GM23338 (cell line): ENCODE measurements at regions not wholly inside any gene's neighbourhood (a gene's known extent, or its start where the extent isn't known, plus 50 kb on each side); places are given as distances from the start of the nearest gene placed in this dataset.

Experiments used
- ATAC-seq: fragments of 200-7000 bp; cut with Tn5 transposase; 3 replicates; pipeline ENCODE4 v1.9.1; 2020
- DNase-seq: peaks from one replicate; pipeline ENCODE4 v3.0.0-alpha.2; 2015; ENCODE audit warnings: low spot score
- H2AFZ ChIP-seq: fragments of 200-600 bp; sonication (generic); 2 replicates; pipeline ENCODE4 v1.8.0; 2016; ENCODE audit warnings: antibody characterized with exemption, mild to moderate bottlenecking, moderate library complexity
- H3F3A ChIP-seq: fragments of 200-600 bp; sonication (generic); replicated peaks from 2 replicates; pipeline ENCODE4 v1.8.0; 2017; ENCODE audit warnings: antibody characterized with exemption, mixed run types, low read depth
- H3K27ac ChIP-seq: fragments of 200-600 bp; sonication (generic); 2 replicates; pipeline ENCODE4 v1.6.1; 2016; ENCODE audit warnings: low read depth
- H3K27me3 ChIP-seq: fragments of 200-600 bp; sonication (generic); 2 replicates; pipeline ENCODE4 v1.8.0; 2016; ENCODE audit warnings: mild to moderate bottlenecking, mixed run types, moderate library complexity; ENCODE audit not compliant: insufficient read depth
- H3K36me3 ChIP-seq: fragments of 200-600 bp; sonication (generic); 2 replicates; pipeline ENCODE4 v1.8.0; 2016; ENCODE audit warnings: mild to moderate bottlenecking; ENCODE audit not compliant: insufficient read depth
- H3K4me1 ChIP-seq: fragments of 200-600 bp; sonication (generic); 2 replicates; pipeline ENCODE4 v1.8.0; 2016; ENCODE audit warnings: mild to moderate bottlenecking, moderate library complexity; ENCODE audit not compliant: insufficient read depth
- H3K4me2 ChIP-seq: fragments of 200-600 bp; sonication (generic); 2 replicates; pipeline ENCODE4 v1.7.1; 2017; ENCODE audit warnings: mixed run types
- H3K4me3 ChIP-seq: fragments of 200-600 bp; sonication (generic); 2 replicates; pipeline ENCODE4 v1.6.1; 2016; ENCODE audit warnings: mixed run types
- H3K79me2 ChIP-seq: fragments of 200-600 bp; sonication (generic); replicated peaks from 2 replicates; pipeline ENCODE4 v1.8.0; 2017; ENCODE audit warnings: mild to moderate bottlenecking; ENCODE audit not compliant: insufficient read depth
- H3K9me2 ChIP-seq: fragments of 200-600 bp; sonication (generic); 2 replicates; pipeline ENCODE4 v1.8.0; 2017; ENCODE audit not compliant: insufficient read depth
- H4K20me1 ChIP-seq: fragments of 200-600 bp; sonication (generic); replicated peaks from 2 replicates; pipeline ENCODE4 v1.8.0; 2017; ENCODE audit warnings: mild to moderate bottlenecking; ENCODE audit not compliant: insufficient read depth
- H3K27ac Mint-ChIP-seq: 2 replicates; pipeline ENCODE4 v1.8.0; 2020; ENCODE audit warnings: inconsistent platforms, mild to moderate bottlenecking, moderate library complexity, mixed read lengths
- H3K27me3 Mint-ChIP-seq: 3 replicates; pipeline ENCODE4 v1.8.0; 2022; ENCODE audit warnings: low read depth, mild to moderate bottlenecking, moderate library complexity, mixed read lengths, inconsistent platforms; ENCODE audit not compliant: insufficient read depth, poor library complexity
- H3K36me3 Mint-ChIP-seq: 3 replicates; pipeline ENCODE4 v1.8.0; 2021; ENCODE audit warnings: low read depth, mild to moderate bottlenecking, inconsistent platforms, moderate library complexity, mixed read lengths
- H3K4me1 Mint-ChIP-seq: 3 replicates; pipeline ENCODE4 v1.8.0; 2020; ENCODE audit warnings: mild to moderate bottlenecking, inconsistent platforms, mixed read lengths
- H3K4me3 Mint-ChIP-seq: 3 replicates; pipeline ENCODE4 v1.8.0; 2021; ENCODE audit warnings: moderate library complexity, mild to moderate bottlenecking, inconsistent platforms, mixed read lengths
- H3K9me3 Mint-ChIP-seq: 3 replicates; pipeline ENCODE4 v1.8.0; 2020; ENCODE audit warnings: moderate library complexity, mild to moderate bottlenecking, inconsistent platforms, mixed read lengths
- CREB1 ChIP-seq: fragments of 250-450 bp; sonication (Bioruptor Pico); IDR thresholded peaks from 2 replicates; pipeline ENCODE4 v1.5.0; 2020; ENCODE audit warnings: low read depth, mild to moderate bottlenecking, moderate library complexity
- CTCF ChIP-seq, 2 experiments: fragments of 200-600 bp in 1 of 2; sonication (generic) in 1 of 2; conservative IDR thresholded peaks; 2 replicates each; pipeline versions ENCODE4 v1.5.1 to v1.6.1; 2016 to 2017; ENCODE audit warnings: antibody characterized with exemption in 2 of 2, low read depth in 2 of 2, mild to moderate bottlenecking in 2 of 2, moderate library complexity in 1 of 2
- EZH2 ChIP-seq: fragments of 200-600 bp; sonication (generic); IDR thresholded peaks from one replicate; pipeline ENCODE4 v1.8.0; 2017; ENCODE audit warnings: antibody characterized with exemption, mild to moderate bottlenecking, low read depth; ENCODE audit not compliant: unreplicated experiment
- JUNB ChIP-seq: IDR thresholded peaks from one replicate; pipeline ENCODE4 v1.6.1; 2016; ENCODE audit warnings: antibody characterized with exemption; ENCODE audit not compliant: unreplicated experiment
- STAT1 ChIP-seq: IDR thresholded peaks from one replicate; pipeline ENCODE4 v1.6.1; 2016; ENCODE audit warnings: antibody characterized with exemption; ENCODE audit not compliant: unreplicated experiment
- ZNF114 ChIP-seq: fragments of 250-450 bp; sonication (Bioruptor Pico); IDR thresholded peaks from 2 replicates; pipeline ENCODE4 v1.5.0; 2020; ENCODE audit warnings: mild to moderate bottlenecking, moderate library complexity
- TF ChIP-seq, protein P1 (sequence below): IDR thresholded peaks from 2 replicates; pipeline ENCODE4 v1.6.1; 2016; ENCODE audit warnings: antibody characterized with exemption
- TF ChIP-seq, protein P2 (sequence below): fragments of 250-450 bp; sonication (Bioruptor Pico); IDR thresholded peaks from 2 replicates; pipeline ENCODE4 v1.5.0; 2020; ENCODE audit warnings: mild to moderate bottlenecking, moderate library complexity

GRCh38 chr1:229943988-229944743 lies 122.9 kb upstream of the GALNT2 start:
- TF ChIP-seq EZH2 (no peak), ZNF114 (CRISPR knock-in tag) (no peak), CTCF (conservative IDR thresholded peaks at IDR 0.05; ENCODE audit: low read depth in 2 of 2) (peak; percentile 9 to 30; a peak in 2 of 4 replicates)
- TF ChIP-seq, protein P1, sequence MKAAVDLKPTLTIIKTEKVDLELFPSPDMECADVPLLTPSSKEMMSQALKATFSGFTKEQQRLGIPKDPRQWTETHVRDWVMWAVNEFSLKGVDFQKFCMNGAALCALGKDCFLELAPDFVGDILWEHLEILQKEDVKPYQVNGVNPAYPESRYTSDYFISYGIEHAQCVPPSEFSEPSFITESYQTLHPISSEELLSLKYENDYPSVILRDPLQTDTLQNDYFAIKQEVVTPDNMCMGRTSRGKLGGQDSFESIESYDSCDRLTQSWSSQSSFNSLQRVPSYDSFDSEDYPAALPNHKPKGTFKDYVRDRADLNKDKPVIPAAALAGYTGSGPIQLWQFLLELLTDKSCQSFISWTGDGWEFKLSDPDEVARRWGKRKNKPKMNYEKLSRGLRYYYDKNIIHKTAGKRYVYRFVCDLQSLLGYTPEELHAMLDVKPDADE, result no peak
- Mint-ChIP-seq H3K4me3 (no peak overlapping the region), H3K36me3 (no peaks in the 10 kb centered on the region), H3K4me1 (peaks cover 7% of the 10 kb centered on the region), H3K27me3 (peaks cover 3% of the 10 kb centered on the region), H3K27ac (no peak overlapping the region), H3K9me3 (no peaks in the 10 kb centered on the region; the same call in 2 of the 3 replicates)
- no peaks in the 10 kb centered on the region for H3K4me1 ChIP-seq
- H3K4me3 ChIP-seq, result no peak overlapping the region
- H3K27ac ChIP-seq, result no peak overlapping the region
- no peak overlapping the region for H2AFZ ChIP-seq
- no peak overlapping the region for H3K4me2 ChIP-seq
- H3F3A ChIP-seq, result no peaks in the 10 kb centered on the region
- H3K36me3 ChIP-seq, result no peaks in the 10 kb centered on the region
- no peaks in the 10 kb centered on the region for H3K27me3 ChIP-seq
- DNase-seq, result no peak
- no peaks in the 10 kb centered on the region for H4K20me1 ChIP-seq
- H3K9me2 ChIP-seq, result no peaks in the 10 kb centered on the region
- ATAC-seq, result no peak
- H3K79me2 ChIP-seq, result no peaks in the 10 kb centered on the region

DNA sequence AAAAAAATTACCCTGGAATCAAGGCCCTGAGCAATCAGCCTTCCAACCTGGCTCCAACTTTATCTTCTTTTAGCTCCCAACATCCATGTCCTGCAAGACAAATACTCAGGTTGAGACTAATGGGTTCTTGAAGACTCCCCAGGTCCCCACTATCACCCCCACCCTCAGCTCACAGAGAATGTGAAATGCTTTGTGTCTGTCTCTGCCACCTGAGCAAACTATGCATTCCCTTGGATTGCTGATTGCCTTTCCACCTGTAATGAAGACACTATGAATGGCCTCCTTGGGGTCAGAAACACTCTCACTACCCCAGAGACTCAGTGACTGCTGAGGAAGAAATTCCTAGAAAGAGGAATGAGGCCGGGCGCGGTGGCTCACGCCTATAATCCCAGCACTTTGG lies 121.2 kb upstream of the GALNT2 start:
- H3K36me3 ChIP-seq, result no peaks in the 10 kb centered on the region
- peaks cover 7% of the 10 kb centered on the region for H3K4me1 Mint-ChIP-seq
- no peaks in the 10 kb centered on the region for H3K79me2 ChIP-seq
- H3K4me1 ChIP-seq, result no peaks in the 10 kb centered on the region
- no peaks in the 10 kb centered on the region for H3K9me2 ChIP-seq
- H3K9me3 Mint-ChIP-seq, result no peaks in the 10 kb centered on the region; the same call in 2 of the 3 replicates
- ATAC-seq (no peak), DNase-seq (no peak)
- H3K27me3 Mint-ChIP-seq, result peaks cover 3% of the 10 kb centered on the region
- no peaks in the 10 kb centered on the region for H4K20me1 ChIP-seq
- H2AFZ ChIP-seq, result no peak overlapping the region
- no peak for TF ChIP-seq STAT1
- TF ChIP-seq, protein P2, sequence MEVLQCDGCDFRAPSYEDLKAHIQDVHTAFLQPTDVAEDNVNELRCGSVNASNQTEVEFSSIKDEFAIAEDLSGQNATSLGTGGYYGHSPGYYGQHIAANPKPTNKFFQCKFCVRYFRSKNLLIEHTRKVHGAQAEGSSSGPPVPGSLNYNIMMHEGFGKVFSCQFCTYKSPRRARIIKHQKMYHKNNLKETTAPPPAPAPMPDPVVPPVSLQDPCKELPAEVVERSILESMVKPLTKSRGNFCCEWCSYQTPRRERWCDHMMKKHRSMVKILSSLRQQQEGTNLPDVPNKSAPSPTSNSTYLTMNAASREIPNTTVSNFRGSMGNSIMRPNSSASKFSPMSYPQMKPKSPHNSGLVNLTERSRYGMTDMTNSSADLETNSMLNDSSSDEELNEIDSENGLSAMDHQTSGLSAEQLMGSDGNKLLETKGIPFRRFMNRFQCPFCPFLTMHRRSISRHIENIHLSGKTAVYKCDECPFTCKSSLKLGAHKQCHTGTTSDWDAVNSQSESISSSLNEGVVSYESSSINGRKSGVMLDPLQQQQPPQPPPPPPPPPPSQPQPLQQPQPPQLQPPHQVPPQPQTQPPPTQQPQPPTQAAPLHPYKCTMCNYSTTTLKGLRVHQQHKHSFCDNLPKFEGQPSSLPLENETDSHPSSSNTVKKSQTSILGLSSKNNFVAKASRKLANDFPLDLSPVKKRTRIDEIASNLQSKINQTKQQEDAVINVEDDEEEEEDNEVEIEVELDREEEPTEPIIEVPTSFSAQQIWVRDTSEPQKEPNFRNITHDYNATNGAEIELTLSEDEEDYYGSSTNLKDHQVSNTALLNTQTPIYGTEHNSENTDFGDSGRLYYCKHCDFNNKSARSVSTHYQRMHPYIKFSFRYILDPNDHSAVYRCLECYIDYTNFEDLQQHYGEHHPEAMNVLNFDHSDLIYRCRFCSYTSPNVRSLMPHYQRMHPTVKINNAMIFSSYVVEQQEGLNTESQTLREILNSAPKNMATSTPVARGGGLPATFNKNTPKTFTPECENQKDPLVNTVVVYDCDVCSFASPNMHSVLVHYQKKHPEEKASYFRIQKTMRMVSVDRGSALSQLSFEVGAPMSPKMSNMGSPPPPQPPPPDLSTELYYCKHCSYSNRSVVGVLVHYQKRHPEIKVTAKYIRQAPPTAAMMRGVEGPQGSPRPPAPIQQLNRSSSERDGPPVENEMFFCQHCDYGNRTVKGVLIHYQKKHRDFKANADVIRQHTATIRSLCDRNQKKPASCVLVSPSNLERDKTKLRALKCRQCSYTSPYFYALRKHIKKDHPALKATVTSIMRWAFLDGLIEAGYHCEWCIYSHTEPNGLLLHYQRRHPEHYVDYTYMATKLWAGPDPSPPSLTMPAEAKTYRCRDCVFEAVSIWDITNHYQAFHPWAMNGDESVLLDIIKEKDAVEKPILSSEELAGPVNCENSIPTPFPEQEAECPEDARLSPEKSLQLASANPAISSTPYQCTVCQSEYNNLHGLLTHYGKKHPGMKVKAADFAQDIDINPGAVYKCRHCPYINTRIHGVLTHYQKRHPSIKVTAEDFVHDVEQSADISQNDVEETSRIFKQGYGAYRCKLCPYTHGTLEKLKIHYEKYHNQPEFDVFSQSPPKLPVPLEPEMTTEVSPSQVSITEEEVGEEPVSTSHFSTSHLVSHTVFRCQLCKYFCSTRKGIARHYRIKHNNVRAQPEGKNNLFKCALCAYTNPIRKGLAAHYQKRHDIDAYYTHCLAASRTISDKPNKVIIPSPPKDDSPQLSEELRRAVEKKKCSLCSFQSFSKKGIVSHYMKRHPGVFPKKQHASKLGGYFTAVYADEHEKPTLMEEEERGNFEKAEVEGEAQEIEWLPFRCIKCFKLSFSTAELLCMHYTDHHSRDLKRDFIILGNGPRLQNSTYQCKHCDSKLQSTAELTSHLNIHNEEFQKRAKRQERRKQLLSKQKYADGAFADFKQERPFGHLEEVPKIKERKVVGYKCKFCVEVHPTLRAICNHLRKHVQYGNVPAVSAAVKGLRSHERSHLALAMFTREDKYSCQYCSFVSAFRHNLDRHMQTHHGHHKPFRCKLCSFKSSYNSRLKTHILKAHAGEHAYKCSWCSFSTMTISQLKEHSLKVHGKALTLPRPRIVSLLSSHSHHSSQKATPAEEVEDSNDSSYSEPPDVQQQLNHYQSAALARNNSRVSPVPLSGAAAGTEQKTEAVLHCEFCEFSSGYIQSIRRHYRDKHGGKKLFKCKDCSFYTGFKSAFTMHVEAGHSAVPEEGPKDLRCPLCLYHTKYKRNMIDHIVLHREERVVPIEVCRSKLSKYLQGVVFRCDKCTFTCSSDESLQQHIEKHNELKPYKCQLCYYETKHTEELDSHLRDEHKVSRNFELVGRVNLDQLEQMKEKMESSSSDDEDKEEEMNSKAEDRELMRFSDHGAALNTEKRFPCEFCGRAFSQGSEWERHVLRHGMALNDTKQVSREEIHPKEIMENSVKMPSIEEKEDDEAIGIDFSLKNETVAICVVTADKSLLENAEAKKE, result no peak
- TF ChIP-seq JUNB, result no peak
- no peak for TF ChIP-seq CREB1 (CRISPR knock-in tag)
- no peak overlapping the region for H3K4me3 Mint-ChIP-seq
- no peaks in the 10 kb centered on the region for H3K27me3 ChIP-seq
- H3K36me3 Mint-ChIP-seq, result no peaks in the 10 kb centered on the region
- no peak overlapping the region for H3K4me3 ChIP-seq
- H3F3A ChIP-seq, result no peaks in the 10 kb centered on the region
- no peak overlapping the region for H3K4me2 ChIP-seq
- no peak overlapping the region for H3K27ac ChIP-seq
- no peak overlapping the region for H3K27ac Mint-ChIP-seq
